ENCODE measurements at regions not wholly inside any gene's neighbourhood (a gene's known extent, or its start where the extent isn't known, plus 50 kb on each side); places are given as distances from the start of the nearest gene placed in this dataset.

- Histone ChIP-seq H3F3A (replicated peaks; ENCODE audit: low read depth) (no peaks in the 10 kb centered on the region), H3K27me3 (ENCODE audit: insufficient read depth) (no peaks in the 10 kb centered on the region), H3K4me1 (ENCODE audit: insufficient read depth) (no peaks in the 10 kb centered on the region), H2AFZ (no peak overlapping the region), H3K4me3 (no peak overlapping the region), H3K9me2 (ENCODE audit: insufficient read depth) (0 out of 2 replicates have a peak, but pooled peaks cover 5% of the 10 kb centered on the region), H3K36me3 (ENCODE audit: insufficient read depth) (no peaks in the 10 kb centered on the region), H3K79me2 (replicated peaks; ENCODE audit: insufficient read depth) (no peaks in the 10 kb centered on the region), H4K20me1 (replicated peaks; ENCODE audit: insufficient read depth) (no peaks in the 10 kb centered on the region), H3K4me2 (no peak overlapping the region), H3K27ac (ENCODE audit: low read depth) (no peak overlapping the region)
- peaks cover 15% of the 10 kb centered on the region for H3K9me3 Mint-ChIP-seq
- TF ChIP-seq REST (IDR thresholded peaks at IDR 0.05; ENCODE audit: unreplicated experiment): no peak
- TF ChIP-seq NANOG (IDR thresholded peaks at IDR 0.05; ENCODE audit: borderline replicate concordance): no peak
- TF ChIP-seq ETS1 (IDR thresholded peaks at IDR 0.05): no peak
- TF ChIP-seq ZNF331 (CRISPR knock-in tag; IDR thresholded peaks at IDR 0.05; ENCODE audit: low read depth): no peak
- TF ChIP-seq CREB1 (CRISPR knock-in tag; IDR thresholded peaks at IDR 0.05; ENCODE audit: low read depth): no peak
- no peak for TF ChIP-seq CTCF (conservative IDR thresholded peaks at IDR 0.05; ENCODE audit: low read depth in 2 of 2)
- TF ChIP-seq JUNB (IDR thresholded peaks at IDR 0.05; ENCODE audit: unreplicated experiment): no peak
- no peak for TF ChIP-seq EZH2 (IDR thresholded peaks at IDR 0.05; ENCODE audit: low read depth, unreplicated experiment)
- no peak for TF ChIP-seq STAT1 (IDR thresholded peaks at IDR 0.05; ENCODE audit: unreplicated experiment)
- no peak for TF ChIP-seq POLR2AphosphoS5 (IDR thresholded peaks at IDR 0.05; ENCODE audit: low read depth)
- no peak for TF ChIP-seq ZNF114 (CRISPR knock-in tag; IDR thresholded peaks at IDR 0.05)
- no peak for TF ChIP-seq ZNF462 (CRISPR knock-in tag; IDR thresholded peaks at IDR 0.05)
- no peak overlapping the region for H3K4me3 Mint-ChIP-seq
- no peak for DNase-seq (ENCODE audit: low spot score)
- ATAC-seq: no peak
- no peaks in the 10 kb centered on the region for H3K4me1 Mint-ChIP-seq
- peaks cover 10% of the 10 kb centered on the region; the same call in 2 of the 3 replicates for H3K36me3 Mint-ChIP-seq (ENCODE audit: low read depth)
- H3K27me3 Mint-ChIP-seq (ENCODE audit: insufficient read depth, low read depth, poor library complexity): peaks cover 2% of the 10 kb centered on the region
- no peak overlapping the region for H3K27ac Mint-ChIP-seq
Measured at GRCh38 chr2:107635883-107636282, 190.8 kb upstream of the RGPD4 start.
